Smooth muscle cell (in vitro differentiated cells): ENCODE measurements at regions not wholly inside any gene's neighbourhood (a gene's known extent, or its start where the extent isn't known, plus 50 kb on each side); places are given as distances from the start of the nearest gene placed in this dataset.

Experiments
- DNase-seq: peaks from one replicate; lab custom pipeline; 2025; ENCODE audit not compliant: unreplicated experiment; lab: John Stamatoyannopoulos, UW
- H2AFZ ChIP-seq: fragments of 200-600 bp; sonication (generic); 2 replicates; pipeline ENCODE4 v1.6.0; 2016; ENCODE audit warnings: antibody characterized with exemption, low read depth, mild to moderate bottlenecking
- H3F3A ChIP-seq: fragments of 200-600 bp; sonication (generic); 2 replicates; pipeline ENCODE4 v1.6.0; 2017; ENCODE audit warnings: antibody characterized with exemption, low read depth
- H3K27ac ChIP-seq: fragments of 200-600 bp; sonication (generic); 2 replicates; pipeline ENCODE4 v1.5.1; 2016; ENCODE audit warnings: low read depth, mild to moderate bottlenecking
- H3K27me3 ChIP-seq: fragments of 200-600 bp; sonication (generic); 2 replicates; pipeline ENCODE4 v1.6.1; 2016; ENCODE audit warnings: low read depth, mild to moderate bottlenecking
- H3K36me3 ChIP-seq: fragments of 200-600 bp; sonication (generic); 2 replicates; pipeline ENCODE4 v1.5.1; 2016; ENCODE audit warnings: low read depth
- H3K4me1 ChIP-seq: fragments of 200-600 bp; sonication (generic); 2 replicates; pipeline ENCODE4 v1.5.1; 2016; ENCODE audit warnings: low read depth
- H3K4me2 ChIP-seq: fragments of 200-600 bp; sonication (generic); 2 replicates; pipeline ENCODE4 v1.6.0; 2016; ENCODE audit warnings: mild to moderate bottlenecking
- H3K4me3 ChIP-seq: fragments of 200-600 bp; sonication (generic); 2 replicates; pipeline ENCODE4 v1.5.1; 2016; ENCODE audit warnings: mild to moderate bottlenecking
- H3K79me2 ChIP-seq: fragments of 200-600 bp; sonication (generic); 2 replicates; pipeline ENCODE4 v1.6.0; 2016; ENCODE audit warnings: low read depth, mild to moderate bottlenecking
- H3K9ac ChIP-seq: fragments of 200-600 bp; sonication (generic); 2 replicates; pipeline ENCODE4 v1.6.0; 2016; ENCODE audit warnings: low read depth
- H3K9me3 ChIP-seq: fragments of 200-600 bp; sonication (generic); replicated peaks from 2 replicates; pipeline ENCODE4 v1.5.1; 2016; ENCODE audit warnings: low read depth
- H4K20me1 ChIP-seq: fragments of 200-600 bp; sonication (generic); 2 replicates; pipeline ENCODE4 v1.6.0; 2016; ENCODE audit warnings: low read depth
- CTCF ChIP-seq: fragments of 200-600 bp; sonication (generic); IDR thresholded peaks from 2 replicates; pipeline ENCODE4 v1.5.1; 2017; ENCODE audit warnings: borderline replicate concordance, mild to moderate bottlenecking, antibody characterized with exemption; ENCODE audit not compliant: insufficient read depth, poor library complexity, severe bottlenecking
- WGBS: methylation state at CpG from one replicate; pipeline ENCODE4 v1.1.7; 2016; ENCODE audit warnings: low lambda C conversion rate; 5-methylcytosine and 5-hydroxymethylcytosine counted together

- Histone ChIP-seq H3K27me3 (no peaks in the 10 kb centered on the region), H2AFZ (no peak overlapping the region), H3K9me3 (no peaks in the 10 kb centered on the region), H3K4me1 (no peaks in the 10 kb centered on the region), H3K4me2 (no peak overlapping the region), H3K79me2 (no peaks in the 10 kb centered on the region), H3F3A (no peaks in the 10 kb centered on the region), H3K27ac (no peak overlapping the region), H3K36me3 (no peaks in the 10 kb centered on the region), H3K4me3 (no peak overlapping the region), H3K9ac (no peak overlapping the region), H4K20me1 (no peaks in the 10 kb centered on the region)
- no peak for TF ChIP-seq CTCF
- DNase-seq: no peak
- 97% methylated on average over 2 of the region's 2 CpGs for WGBS
Observed at GRCh38 chr11:103668859-103669258, 367.6 kb upstream of the DDI1 start.

GRCh38 chr11:103671143-103671651 lies 365.2 kb upstream of the DDI1 start:
- H3K9me3 ChIP-seq: no peaks in the 10 kb centered on the region
- H3K36me3 ChIP-seq: no peaks in the 10 kb centered on the region
- H3K27me3 ChIP-seq: no peaks in the 10 kb centered on the region
- no peak overlapping the region for H3K4me3 ChIP-seq
- no peak overlapping the region for H2AFZ ChIP-seq
- no peaks in the 10 kb centered on the region for H3F3A ChIP-seq
- 63% methylated on average over 2 of the region's 2 CpGs for WGBS
- no peak for TF ChIP-seq CTCF
- no peak for DNase-seq
- no peak overlapping the region for H3K4me2 ChIP-seq
- no peak overlapping the region for H3K27ac ChIP-seq
- H3K79me2 ChIP-seq: no peaks in the 10 kb centered on the region
- no peak overlapping the region for H3K9ac ChIP-seq
- H3K4me1 ChIP-seq: no peaks in the 10 kb centered on the region
- no peaks in the 10 kb centered on the region for H4K20me1 ChIP-seq

GRCh38 chr11:103673773-103674172 lies 362.7 kb upstream of the DDI1 start:
- no peaks in the 10 kb centered on the region for H4K20me1 ChIP-seq
- H3K4me2 ChIP-seq: no peak overlapping the region
- H3K9me3 ChIP-seq: no peaks in the 10 kb centered on the region
- no peak overlapping the region for H3K4me3 ChIP-seq
- WGBS: 94% methylated on average over 2 of the region's 2 CpGs
- no peaks in the 10 kb centered on the region for H3K36me3 ChIP-seq
- H2AFZ ChIP-seq: no peak overlapping the region
- H3F3A ChIP-seq: no peaks in the 10 kb centered on the region
- H3K9ac ChIP-seq: no peak overlapping the region
- no peaks in the 10 kb centered on the region for H3K4me1 ChIP-seq
- no peaks in the 10 kb centered on the region for H3K79me2 ChIP-seq
- no peak for TF ChIP-seq CTCF
- no peaks in the 10 kb centered on the region for H3K27me3 ChIP-seq
- no peak for DNase-seq
- no peak overlapping the region for H3K27ac ChIP-seq

GRCh38 chr11:103676413-103676812 lies 360.0 kb upstream of the DDI1 start:
- H2AFZ ChIP-seq: no peak overlapping the region
- DNase-seq: no peak
- no peak overlapping the region for H3K4me3 ChIP-seq
- no peak overlapping the region for H3K4me2 ChIP-seq
- 72% methylated on average over 1 of the region's 1 CpG for WGBS
- TF ChIP-seq CTCF: no peak
- H3K9ac ChIP-seq: no peak overlapping the region
- H3F3A ChIP-seq: no peaks in the 10 kb centered on the region
- no peaks in the 10 kb centered on the region for H3K4me1 ChIP-seq
- H4K20me1 ChIP-seq: no peaks in the 10 kb centered on the region
- no peak overlapping the region for H3K27ac ChIP-seq
- no peaks in the 10 kb centered on the region for H3K9me3 ChIP-seq
- H3K79me2 ChIP-seq: no peaks in the 10 kb centered on the region
- no peaks in the 10 kb centered on the region for H3K27me3 ChIP-seq
- no peaks in the 10 kb centered on the region for H3K36me3 ChIP-seq
